Ovary (tissue), 7 donors: ENCODE measurements at regions not wholly inside any gene's neighbourhood (a gene's known extent, or its start where the extent isn't known, plus 50 kb on each side); places are given as distances from the start of the nearest gene placed in this dataset.

Source experiments
- DNase-seq, 5 donors: peaks; one replicate each; pipeline ENCODE4 v3.0.0-alpha.2; 2019 to 2020
- H3K27ac ChIP-seq, 2 donors: fragments of 200-600 bp; one replicate each; pipeline versions ENCODE4 v1.5.1 to v1.8.0; 2019 to 2022
- H3K27me3 ChIP-seq: fragments of 200-600 bp; one replicate; pipeline ENCODE4 v1.8.0; 2022
- H3K36me3 ChIP-seq: fragments of 200-600 bp; sonication (generic); one replicate; pipeline ENCODE4 v1.5.1; 2019
- H3K4me1 ChIP-seq: one replicate; pipeline ENCODE4 v1.8.1; 2013; ENCODE audit warnings: mild to moderate bottlenecking, moderate library complexity; ENCODE audit not compliant: insufficient read depth
- H3K4me3 ChIP-seq: fragments of 200-600 bp; sonication (generic); one replicate; pipeline ENCODE4 v1.5.1; 2017
- H3K9me3 ChIP-seq, 2 donors: fragments of 200-600 bp in 1 of 2; sonication (generic) in 1 of 2; one replicate each; pipeline versions ENCODE4 v1.5.1 to v1.8.1; 2013 to 2019; ENCODE audit warnings: mild to moderate bottlenecking in 1 of 2, moderate library complexity in 1 of 2
- EP300 ChIP-seq: sonication (generic); formaldehyde crosslinking; IDR thresholded peaks from one replicate; pipeline ENCODE4 v1.6.1; 2017; ENCODE audit warnings: antibody characterized with exemption
- POLR2A ChIP-seq: fragments of 450-650 bp; IDR thresholded peaks from one replicate; pipeline ENCODE4 v1.6.1; 2017; ENCODE audit warnings: antibody characterized with exemption, mild to moderate bottlenecking, moderate library complexity
- WGBS, 3 donors: extraction: QIAGEN DNeasy Blood & Tissue Kit in 1 of 3; methylation state at CpG; one replicate each; pipeline versions ENCODE4 v1.1.5 to v1.1.7; 2013 to 2017; 5-methylcytosine and 5-hydroxymethylcytosine counted together
- intact Hi-C, 4 donors: fragments of 100-400 bp; cut with DNase I; formaldehyde crosslinking; loops; one replicate each; pipeline versions ENCODE4 v1.11.0 to v1.15.1; 2022 to 2023
- TF ChIP-seq, protein P1 (sequence below), 3 donors: fragments of 450-650 bp in 2 of 3; fragments of 200-600 bp in 1 of 3; IDR thresholded peaks; one replicate each; pipeline versions ENCODE4 v1.5.1 to v1.8.0; 2016 to 2022; ENCODE audit warnings: antibody characterized with exemption in 3 of 3, mild to moderate bottlenecking in 1 of 3
- donor health status: DM: no; HTN: no; CAD: no; lungs with moderate emphysema.
- donor health status: DM: no; HTN: no; CAD: no.
- donor health status: Bipolar disorder and iron deficiency.
- donor health status: DM: no; HTN: no; CAD: no.
- donor health status: DM: yes; HTN: yes; CAD: no.

DNA sequence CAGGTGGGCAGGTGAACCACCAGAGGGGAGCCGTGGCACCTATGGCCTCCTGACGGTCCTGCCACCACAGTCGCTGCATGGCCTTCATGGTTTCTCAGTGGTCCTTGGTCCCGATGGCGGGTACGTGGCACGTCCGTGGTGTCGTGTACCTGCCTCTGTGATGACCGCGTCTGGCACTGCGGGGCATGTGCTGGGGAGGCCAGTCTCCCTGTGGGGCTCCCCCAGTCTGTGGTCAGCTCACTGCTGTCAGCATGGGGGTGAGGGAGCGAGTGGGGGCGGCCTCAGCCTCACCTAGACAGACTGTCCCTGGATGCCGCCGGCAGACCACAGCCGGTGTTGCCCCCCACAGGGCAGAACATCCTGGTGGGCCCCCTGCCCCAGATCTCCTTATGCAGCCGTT is 267.2 kb downstream of the SEC23A start:
- H3K27ac ChIP-seq = no peak overlapping the region
- peaks cover 1% of the 10 kb centered on the region for H3K4me1 ChIP-seq
- no peaks in the 10 kb centered on the region for H3K36me3 ChIP-seq
- no peaks in the 10 kb centered on the region for H3K9me3 ChIP-seq
- H3K27me3 ChIP-seq = no peaks in the 10 kb centered on the region
- intact Hi-C loops = no loop called here
- no peak for DNase-seq
- H3K4me3 ChIP-seq = no peak overlapping the region
- 92 to 93% (median 93%) methylated on average over 18 of the region's 18 CpGs for WGBS, 3 donors
- TF ChIP-seq EP300 (no peak), POLR2A (no peak)
- TF ChIP-seq, protein P1, sequence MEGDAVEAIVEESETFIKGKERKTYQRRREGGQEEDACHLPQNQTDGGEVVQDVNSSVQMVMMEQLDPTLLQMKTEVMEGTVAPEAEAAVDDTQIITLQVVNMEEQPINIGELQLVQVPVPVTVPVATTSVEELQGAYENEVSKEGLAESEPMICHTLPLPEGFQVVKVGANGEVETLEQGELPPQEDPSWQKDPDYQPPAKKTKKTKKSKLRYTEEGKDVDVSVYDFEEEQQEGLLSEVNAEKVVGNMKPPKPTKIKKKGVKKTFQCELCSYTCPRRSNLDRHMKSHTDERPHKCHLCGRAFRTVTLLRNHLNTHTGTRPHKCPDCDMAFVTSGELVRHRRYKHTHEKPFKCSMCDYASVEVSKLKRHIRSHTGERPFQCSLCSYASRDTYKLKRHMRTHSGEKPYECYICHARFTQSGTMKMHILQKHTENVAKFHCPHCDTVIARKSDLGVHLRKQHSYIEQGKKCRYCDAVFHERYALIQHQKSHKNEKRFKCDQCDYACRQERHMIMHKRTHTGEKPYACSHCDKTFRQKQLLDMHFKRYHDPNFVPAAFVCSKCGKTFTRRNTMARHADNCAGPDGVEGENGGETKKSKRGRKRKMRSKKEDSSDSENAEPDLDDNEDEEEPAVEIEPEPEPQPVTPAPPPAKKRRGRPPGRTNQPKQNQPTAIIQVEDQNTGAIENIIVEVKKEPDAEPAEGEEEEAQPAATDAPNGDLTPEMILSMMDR (IDR thresholded peaks at IDR 0.05) = no peak

DNA sequence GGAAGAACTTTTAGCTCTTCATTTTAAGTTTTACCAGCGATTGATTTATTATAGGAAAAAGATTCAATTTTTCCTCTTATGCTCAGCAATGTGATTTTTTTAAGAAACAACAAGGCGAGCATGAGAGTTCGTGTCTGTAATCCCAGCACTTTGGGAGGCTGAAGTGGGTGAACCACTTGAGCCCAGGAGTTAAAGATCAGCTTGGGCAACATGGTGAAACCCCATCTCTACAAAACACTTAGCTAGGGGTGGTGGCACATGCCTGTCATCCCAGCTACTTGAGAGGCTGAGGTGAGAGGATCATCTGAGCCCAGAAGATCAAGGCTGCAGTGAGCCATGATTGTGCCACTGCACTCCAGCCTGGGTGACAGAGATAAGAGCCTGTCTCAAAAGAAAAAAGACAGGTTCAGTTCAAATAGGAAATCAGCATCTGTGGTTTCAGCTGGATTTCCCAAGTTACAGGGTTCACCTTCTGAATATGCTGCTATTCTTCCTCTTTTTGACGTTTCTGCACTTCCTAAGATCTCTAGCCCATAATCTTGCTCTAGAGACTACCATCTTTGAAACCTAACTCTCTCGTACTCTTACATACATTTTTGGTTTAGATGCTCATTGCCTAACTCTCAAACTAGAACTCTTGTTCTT is 274.7 kb downstream of the SEC23A start:
- Histone ChIP-seq H3K27ac (no peak overlapping the region), H3K27me3 (no peaks in the 10 kb centered on the region), H3K4me1 (no peaks in the 10 kb centered on the region), H3K36me3 (no peaks in the 10 kb centered on the region), H3K4me3 (no peak overlapping the region), H3K9me3 (no peaks in the 10 kb centered on the region)
- DNase-seq = no peak
- TF ChIP-seq EP300 (no peak), POLR2A (no peak)
- TF ChIP-seq, protein P1 (IDR thresholded peaks at IDR 0.05) = no peak
- WGBS, 3 donors = 69 to 78% (median 76%) methylated on average over 5 of the region's 5 CpGs
- intact Hi-C loops = no loop called here

DNA sequence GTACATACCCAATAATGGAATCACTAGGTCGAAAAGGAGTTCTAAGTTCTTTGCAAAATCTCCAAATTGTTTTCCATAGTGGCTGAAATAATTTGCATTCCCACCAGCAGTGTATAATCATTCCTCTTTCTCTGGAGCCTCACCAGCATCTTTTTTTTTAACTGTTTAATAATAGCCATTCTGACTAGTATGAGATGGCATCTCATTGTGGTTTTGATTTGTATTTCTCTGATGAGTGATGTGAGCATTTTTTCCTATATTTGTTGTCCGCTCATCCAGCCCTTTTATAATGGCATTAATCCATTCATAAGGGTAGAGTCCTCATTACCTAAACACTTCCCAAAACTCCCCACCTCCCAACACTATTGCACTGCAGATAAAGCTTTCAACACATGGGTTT is 278.3 kb downstream of the SEC23A start:
- Histone ChIP-seq H3K9me3 (no peaks in the 10 kb centered on the region), H3K36me3 (no peaks in the 10 kb centered on the region), H3K27me3 (no peaks in the 10 kb centered on the region), H3K4me3 (no peak overlapping the region), H3K4me1 (no peaks in the 10 kb centered on the region), H3K27ac (no peak overlapping the region)
- no peak for DNase-seq
- TF ChIP-seq POLR2A (no peak), EP300 (no peak)
- TF ChIP-seq, protein P1 (IDR thresholded peaks at IDR 0.05) = no peak
- intact Hi-C loops = no loop called here
- whole genome bisulfite sequencing, 3 donors = 75 to 86% (median 82%) methylated on average over 2 of the region's 2 CpGs

DNA sequence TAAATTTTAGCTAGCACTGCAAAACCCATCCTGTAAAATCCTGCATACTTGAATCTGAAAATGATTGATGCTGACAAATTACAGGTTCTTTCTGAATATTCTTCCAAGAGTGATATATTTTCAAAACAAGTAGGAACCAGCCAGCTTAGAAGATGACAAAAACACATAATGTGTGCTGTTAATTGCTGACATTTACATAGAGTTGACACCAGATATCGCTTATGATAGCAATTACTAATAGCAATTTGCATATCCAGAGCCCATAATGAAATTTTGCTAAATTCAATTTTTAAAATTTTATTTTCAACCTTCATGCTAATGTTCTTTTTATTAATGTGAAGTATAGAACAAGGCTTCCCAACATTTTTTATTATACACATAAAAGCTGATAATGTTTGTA is 284.5 kb downstream of the SEC23A start:
- no peak overlapping the region for H3K4me3 ChIP-seq
- H3K36me3 ChIP-seq = no peaks in the 10 kb centered on the region
- no peak overlapping the region for H3K27ac ChIP-seq
- no peaks in the 10 kb centered on the region for H3K4me1 ChIP-seq
- H3K27me3 ChIP-seq = no peaks in the 10 kb centered on the region
- WGBS, 3 donors = 81 to 91% (median 88%) methylated on average over 1 of the region's 1 CpG
- intact Hi-C loops = no loop called here
- no peak for DNase-seq
- H3K9me3 ChIP-seq = no peaks in the 10 kb centered on the region
- no peak for TF ChIP-seq EP300
- TF ChIP-seq POLR2A = no peak
- TF ChIP-seq, protein P1 (IDR thresholded peaks at IDR 0.05) = no peak
